GM18508 (cell line): ENCODE measurements at regions not wholly inside any gene's neighbourhood (a gene's known extent, or its start where the extent isn't known, plus 50 kb on each side); places are given as distances from the start of the nearest gene placed in this dataset.

Source experiments
- ATAC-seq: cut with Tn5 transposase; IDR thresholded peaks from one replicate; pipeline ENCODE4 v1.9.1; 2021; ENCODE audit warnings: moderate number of reproducible peaks; ENCODE audit not compliant: insufficient read depth, unreplicated experiment

GRCh38 chr20:24738058-24738775, 210.9 kb upstream of the CST7 start:
- no peak for ATAC-seq

GRCh38 chr20:24738981-24739633, 210.0 kb upstream of the CST7 start:
- ATAC-seq = no peak

DNA sequence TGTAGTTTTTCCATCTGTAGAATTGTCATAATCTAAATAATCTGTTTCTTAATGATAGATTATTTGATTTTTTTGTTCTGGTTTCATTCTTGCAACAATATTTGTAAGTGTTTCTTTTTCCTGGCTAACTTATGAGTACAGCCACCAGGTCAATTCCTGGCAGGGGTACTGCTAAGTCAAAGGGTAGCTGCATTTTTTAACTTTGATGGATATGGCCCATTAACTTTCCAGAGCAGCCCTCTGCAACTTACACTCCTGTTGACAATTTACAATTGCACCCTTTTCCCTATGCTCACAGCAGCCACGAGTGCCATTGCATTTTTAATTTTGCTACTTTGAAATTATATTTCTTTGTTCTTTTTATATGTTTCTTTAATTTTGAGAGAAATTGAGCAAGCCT, 209.3 kb upstream of the CST7 start:
- no peak for ATAC-seq

DNA sequence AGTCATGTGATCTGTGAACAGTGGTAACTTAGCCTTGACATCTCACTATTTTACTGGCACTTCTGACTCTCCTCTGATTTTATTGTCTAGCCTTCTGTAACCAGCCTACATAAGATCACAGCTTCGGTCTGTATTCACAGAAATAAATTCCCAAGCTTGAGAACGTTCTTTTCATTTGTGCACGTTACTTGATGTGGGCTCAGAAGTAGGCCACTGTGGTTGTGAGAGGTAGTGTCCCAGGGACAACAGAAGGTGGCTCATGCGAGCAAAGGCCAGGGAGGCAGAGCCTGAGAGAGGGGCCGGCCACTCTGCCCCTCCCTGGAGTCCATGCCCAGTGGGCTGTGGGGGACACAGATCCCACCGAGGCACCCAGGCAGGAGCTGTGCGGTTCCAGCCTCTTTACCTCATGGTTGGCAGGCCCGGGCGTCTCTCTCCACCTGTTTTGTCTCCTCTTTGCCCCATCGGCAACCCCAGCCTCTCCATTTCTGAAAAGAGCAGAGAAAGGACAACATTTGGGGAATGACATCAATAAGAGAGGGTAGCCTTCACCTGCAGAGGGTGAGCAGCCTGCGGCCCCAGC, 207.5 kb upstream of the CST7 start:
- no peak for ATAC-seq

DNA sequence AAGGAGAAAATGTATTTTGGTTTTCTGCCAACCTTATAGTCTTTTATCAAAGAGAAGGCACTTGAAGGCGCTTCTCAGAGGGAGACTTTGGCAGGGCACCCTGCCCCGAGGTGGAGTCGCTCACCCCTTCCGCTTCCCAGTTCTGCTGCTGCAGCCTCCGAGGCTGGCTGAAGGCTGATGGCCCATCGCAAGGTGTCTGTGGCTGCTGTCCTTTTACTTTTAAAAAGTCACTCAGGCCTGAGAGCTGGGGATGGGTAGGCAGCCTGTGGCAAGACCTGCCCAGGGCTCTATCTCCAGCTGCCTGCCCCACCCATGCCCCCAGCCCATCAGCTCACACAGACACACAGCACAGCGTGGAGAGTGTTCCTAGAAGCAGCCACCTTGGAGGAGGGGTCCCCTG, 206.6 kb upstream of the CST7 start:
- ATAC-seq = no peak

DNA sequence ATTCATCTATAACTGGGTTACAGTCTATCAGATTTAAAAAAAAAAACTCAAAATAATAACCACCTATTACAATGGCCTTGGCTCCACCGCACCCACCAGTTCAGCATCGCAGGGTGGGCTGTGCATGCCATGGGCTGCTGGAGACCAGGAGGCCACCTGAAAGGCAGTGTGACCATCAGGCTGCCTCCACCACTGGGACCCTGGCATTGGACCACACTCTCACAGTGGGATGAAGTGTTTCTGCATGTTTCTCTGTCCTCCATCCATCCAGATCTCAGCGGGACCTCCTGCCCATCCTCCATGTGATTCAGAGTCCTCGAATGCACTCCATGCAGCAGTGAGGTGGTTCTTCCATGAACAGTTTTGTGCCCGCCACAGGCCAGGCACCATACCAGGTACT, 206.1 kb upstream of the CST7 start:
- ATAC-seq = no peak

DNA sequence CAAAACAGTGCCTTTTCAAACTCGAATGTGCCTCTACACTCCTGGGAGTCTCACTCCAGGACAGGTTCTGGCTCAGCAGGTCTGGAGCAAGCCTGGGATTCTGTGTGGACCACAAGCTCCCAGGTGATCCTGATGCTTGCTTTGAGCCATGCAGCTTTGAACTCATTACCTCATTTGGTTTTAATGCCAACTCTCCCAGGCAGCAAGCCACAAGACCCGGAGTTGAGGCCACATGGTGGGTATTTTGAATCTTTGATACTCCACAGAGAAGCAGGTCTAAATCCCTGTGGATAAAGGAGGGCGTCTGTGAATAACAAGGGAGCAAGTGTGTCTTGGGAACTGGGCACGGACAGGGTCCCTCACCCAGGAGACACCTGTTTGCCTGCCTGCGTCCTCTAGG, 205.4 kb upstream of the CST7 start:
- ATAC-seq = no peak

- ATAC-seq = no peak
These were observed 204.3 kb upstream of the CST7 start for GRCh38 chr20:24744747-24745146.

- ATAC-seq = no peak
These were observed 203.9 kb upstream of the CST7 start for GRCh38 chr20:24745206-24745605.

- no peak for ATAC-seq
These were observed 203.3 kb upstream of the CST7 start for GRCh38 chr20:24745617-24746350.

DNA sequence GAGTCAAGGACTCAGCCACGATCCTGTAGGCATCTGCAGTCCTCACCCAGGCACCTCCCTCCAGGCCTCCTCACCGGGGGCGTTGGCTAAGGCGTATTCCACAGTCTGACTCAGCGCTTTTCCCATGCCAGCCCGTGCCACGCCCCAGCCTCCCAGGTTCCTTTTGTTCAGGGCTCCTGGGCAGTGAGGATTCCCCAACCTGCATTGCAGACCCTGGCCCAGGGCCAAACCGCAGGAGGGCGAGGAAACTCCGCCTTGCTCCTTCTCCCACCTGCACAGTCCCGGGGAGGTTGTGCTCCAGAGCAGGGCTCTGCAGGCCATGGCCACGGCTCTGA, 202.8 kb upstream of the CST7 start:
- no peak for ATAC-seq

- ATAC-seq = no peak
These were observed 201.9 kb upstream of the CST7 start for GRCh38 chr20:24747010-24747712.

GRCh38 chr20:24747881-24748595, 201.0 kb upstream of the CST7 start:
- no peak for ATAC-seq

- ATAC-seq = no peak
These were observed 197.5 kb upstream of the CST7 start for GRCh38 chr20:24751551-24751950.

DNA sequence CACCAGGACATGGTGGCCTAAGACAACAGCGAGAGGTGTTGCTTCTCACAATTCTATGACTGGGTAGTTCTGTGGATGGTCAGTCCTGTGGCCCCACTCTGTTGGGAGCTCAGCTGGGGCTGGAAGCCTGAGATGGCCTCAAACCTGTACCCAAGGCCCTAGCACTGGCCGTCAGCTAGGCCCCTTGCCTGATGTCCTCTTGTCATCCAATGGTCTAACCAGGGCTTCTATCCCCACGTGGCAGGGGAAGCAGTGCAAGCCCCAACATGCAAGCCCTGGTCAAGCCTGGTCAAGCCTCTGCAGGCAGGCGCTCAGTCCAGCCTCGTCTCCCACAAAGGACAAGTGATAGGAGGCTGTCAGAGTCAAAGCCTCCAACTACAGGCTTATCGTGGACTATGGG, 196.5 kb upstream of the CST7 start:
- ATAC-seq = no peak

DNA sequence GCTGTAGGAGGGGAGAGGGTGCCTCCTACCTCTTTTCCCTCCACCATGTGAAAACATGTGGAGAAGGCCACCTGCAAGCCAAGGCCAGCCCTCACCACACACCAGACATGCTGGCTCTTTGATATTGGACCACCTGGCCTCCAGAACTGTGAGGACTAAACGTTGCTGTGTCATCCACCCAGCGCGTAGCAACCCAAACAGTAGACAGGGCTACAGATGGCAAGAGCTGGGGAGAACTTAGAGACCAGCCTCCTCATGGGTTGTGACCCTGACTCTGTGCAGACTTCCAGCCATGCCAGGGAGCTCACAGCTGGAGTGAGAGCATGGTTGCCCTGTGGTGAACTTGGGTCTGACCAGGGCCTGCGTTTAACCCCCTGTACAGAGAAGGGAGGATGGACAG, 195.9 kb upstream of the CST7 start:
- ATAC-seq = no peak

DNA sequence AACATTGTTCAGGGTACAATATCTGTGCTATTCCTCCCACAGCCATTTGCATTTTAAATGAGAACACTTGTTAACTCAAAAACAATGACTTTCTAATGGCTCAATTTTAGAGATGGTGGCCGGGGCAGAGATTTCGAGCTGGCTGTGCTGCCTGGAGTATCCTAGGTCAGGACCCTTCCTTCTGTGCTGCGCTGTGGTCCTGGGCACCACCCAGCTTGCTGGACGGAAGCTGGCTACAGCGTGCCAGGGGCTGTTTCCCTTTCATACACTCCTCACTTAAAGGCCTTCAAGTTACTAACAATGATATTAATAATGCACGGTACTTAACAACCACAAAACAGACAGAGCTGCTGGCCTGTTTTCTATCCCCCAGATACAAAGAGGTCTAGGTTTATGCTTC, 194.4 kb upstream of the CST7 start:
- ATAC-seq = no peak

- ATAC-seq = no peak
These were observed 193.6 kb upstream of the CST7 start for GRCh38 chr20:24755411-24755922.

DNA sequence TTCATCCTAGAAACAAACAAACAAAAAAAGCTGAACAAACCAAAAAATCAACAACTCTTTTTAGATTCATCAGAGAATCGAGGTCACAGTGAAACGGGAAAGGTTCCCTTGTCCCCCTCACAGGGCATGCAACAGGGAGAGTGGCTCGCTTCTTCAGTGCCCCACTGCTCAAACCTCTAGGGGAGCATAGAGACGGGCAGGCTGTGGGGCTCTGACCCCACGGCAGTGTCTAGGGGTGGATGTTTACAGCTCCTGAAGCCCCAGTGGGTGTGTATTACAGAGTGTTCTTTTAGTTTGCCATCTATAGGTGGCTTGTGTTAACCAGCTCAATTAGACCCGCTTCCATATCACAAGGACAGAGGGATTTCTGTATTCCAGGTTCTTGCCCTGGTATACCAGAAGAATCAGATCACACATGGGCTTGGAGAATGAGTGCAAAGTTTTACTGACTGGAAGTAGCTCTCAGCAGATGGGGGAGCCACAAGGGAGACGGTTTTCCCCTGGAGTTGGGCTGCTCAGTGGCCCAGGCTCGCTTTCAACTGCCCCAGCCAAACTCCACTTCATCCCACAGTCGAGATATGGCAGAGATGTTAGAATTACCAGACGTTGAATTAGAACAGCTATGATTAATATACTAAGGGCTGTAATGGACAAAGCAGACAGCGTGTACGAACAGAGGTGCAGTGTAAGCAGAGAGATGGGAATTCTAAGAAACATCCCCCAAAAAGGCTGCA, 192.6 kb upstream of the CST7 start:
- no peak for ATAC-seq
